GM21515 (cell line): ENCODE measurements at regions not wholly inside any gene's neighbourhood (a gene's known extent, or its start where the extent isn't known, plus 50 kb on each side); places are given as distances from the start of the nearest gene placed in this dataset.
"Not testable (repeated sequence)": the region's sequence is repeated elsewhere in the genome, so short reads cannot be mapped to it uniquely, and the experiment has no call there.

Experiments used
- ATAC-seq: cut with Tn5 transposase; IDR thresholded peaks from one replicate; pipeline ENCODE4 v1.9.1; 2021; ENCODE audit not compliant: unreplicated experiment

GRCh38 chr6:126890055-126890454 is 228.4 kb upstream of the RSPO3 start:
- no peak for ATAC-seq

- no peak for ATAC-seq
These were observed 227.3 kb upstream of the RSPO3 start for GRCh38 chr6:126891158-126891557.

- not testable (repeated sequence) for ATAC-seq
These were observed 225.6 kb upstream of the RSPO3 start for GRCh38 chr6:126892869-126893268.

GRCh38 chr6:126897758-126898157 is 220.7 kb upstream of the RSPO3 start:
- no peak for ATAC-seq

- no peak for ATAC-seq
These were observed 214.3 kb upstream of the RSPO3 start for GRCh38 chr6:126904176-126904575.

- no peak for ATAC-seq
These were observed 212.6 kb upstream of the RSPO3 start for GRCh38 chr6:126905917-126906316.

GRCh38 chr6:126907312-126907711 is 211.2 kb upstream of the RSPO3 start:
- ATAC-seq = no peak

GRCh38 chr6:126907996-126908395 is 210.5 kb upstream of the RSPO3 start:
- ATAC-seq = no peak

- no peak for ATAC-seq
These were observed 209.0 kb upstream of the RSPO3 start for GRCh38 chr6:126909493-126909892.

- no peak for ATAC-seq
These were observed 204.8 kb upstream of the RSPO3 start for GRCh38 chr6:126913651-126914050.

- ATAC-seq = no peak
These were observed 204.3 kb upstream of the RSPO3 start for GRCh38 chr6:126914172-126914571.

- no peak for ATAC-seq
These were observed 203.7 kb upstream of the RSPO3 start for GRCh38 chr6:126914801-126915200.

GRCh38 chr6:126919947-126920346 is 198.5 kb upstream of the RSPO3 start:
- no peak for ATAC-seq

GRCh38 chr6:126923807-126924206 is 194.7 kb upstream of the RSPO3 start:
- ATAC-seq = no peak

GRCh38 chr6:126926926-126927325 is 191.5 kb upstream of the RSPO3 start:
- no peak for ATAC-seq

- ATAC-seq = no peak
These were observed 190.6 kb upstream of the RSPO3 start for GRCh38 chr6:126927841-126928240.

- no peak for ATAC-seq
These were observed 181.0 kb upstream of the RSPO3 start for GRCh38 chr6:126937426-126937825.

- ATAC-seq = no peak
These were observed 178.7 kb upstream of the RSPO3 start for GRCh38 chr6:126939784-126940183.

- no peak for ATAC-seq
These were observed 176.7 kb upstream of the RSPO3 start for GRCh38 chr6:126941751-126942150.

GRCh38 chr6:126944512-126944911 is 174.0 kb upstream of the RSPO3 start:
- no peak for ATAC-seq

- no peak for ATAC-seq
These were observed 173.3 kb upstream of the RSPO3 start for GRCh38 chr6:126945150-126945685.

GRCh38 chr6:126945812-126946360 is 172.6 kb upstream of the RSPO3 start:
- ATAC-seq = no peak

GRCh38 chr6:126947070-126947469 is 171.4 kb upstream of the RSPO3 start:
- no peak for ATAC-seq
